Stimulated activated naive CD8-positive, alpha-beta T cell treated with anti-CD3 and anti-CD28 coated beads, Interleukin-15, amount 100 ng/mL, for 72 hours (primary cell): ENCODE measurements at regions not wholly inside any gene's neighbourhood (a gene's known extent, or its start where the extent isn't known, plus 50 kb on each side); places are given as distances from the start of the nearest gene placed in this dataset.

ENCODE experiments used
- ATAC-seq: fragments of 150-1000 bp; cut with Tn5 transposase; 2 replicates; pipeline ENCODE4 v1.10.0; 2021; ENCODE audit warnings: mild to moderate bottlenecking, moderate library complexity
- DNase-seq, 2 donors: peaks; one replicate each; pipeline ENCODE4 v3.0.0; 2021 to 2022
- H3K27ac Mint-ChIP-seq, 2 donors: one replicate each; pipeline ENCODE4 v1.8.0; 2022; ENCODE audit warnings: mild to moderate bottlenecking in 2 of 2, mixed read lengths in 2 of 2, moderate library complexity in 2 of 2
- H3K27me3 Mint-ChIP-seq: one replicate; pipeline ENCODE4 v1.8.0; 2022; ENCODE audit warnings: mixed read lengths
- H3K4me1 Mint-ChIP-seq: one replicate; pipeline ENCODE4 v1.8.0; 2022; ENCODE audit warnings: mild to moderate bottlenecking, mixed read lengths
- H3K4me3 Mint-ChIP-seq, 2 donors: one replicate each; pipeline ENCODE4 v1.8.0; 2022; ENCODE audit warnings: mild to moderate bottlenecking in 2 of 2, mixed read lengths in 2 of 2, moderate library complexity in 1 of 2
- H3K9me3 Mint-ChIP-seq, 2 donors: one replicate each; pipeline ENCODE4 v1.8.0; 2022; ENCODE audit warnings: mixed read lengths in 2 of 2

- no peak overlapping the region for H3K4me3 Mint-ChIP-seq
- no peak overlapping the region for H3K27ac Mint-ChIP-seq
- H3K4me1 Mint-ChIP-seq, result no peaks in the 10 kb centered on the region
- ATAC-seq (no peak), DNase-seq (no peak)
- H3K9me3 Mint-ChIP-seq, result no peaks in the 10 kb centered on the region
- H3K27me3 Mint-ChIP-seq, result no peaks in the 10 kb centered on the region
These were observed 149.9 kb upstream of the RASGRP1 start for GRCh38 chr15:38714309-38715072.

GRCh38 chr15:38720893-38721567, 156.4 kb upstream of the RASGRP1 start:
- Mint-ChIP-seq H3K27me3 (no peaks in the 10 kb centered on the region), H3K4me3 (no peak overlapping the region), H3K9me3 (no peaks in the 10 kb centered on the region), H3K27ac (no peak overlapping the region), H3K4me1 (no peaks in the 10 kb centered on the region)
- DNase-seq (no peak), ATAC-seq (no peak)

- Mint-ChIP-seq H3K9me3 (no peaks in the 10 kb centered on the region), H3K4me3 (no peak overlapping the region), H3K27ac (no peak overlapping the region), H3K27me3 (no peaks in the 10 kb centered on the region), H3K4me1 (no peaks in the 10 kb centered on the region)
- DNase-seq (no peak), ATAC-seq (no peak)
These were observed 156.9 kb upstream of the RASGRP1 start for GRCh38 chr15:38721568-38721945.

GRCh38 chr15:38722236-38722635, 157.6 kb upstream of the RASGRP1 start:
- no peak for DNase-seq
- Mint-ChIP-seq H3K27me3 (no peaks in the 10 kb centered on the region), H3K4me3 (no peak overlapping the region), H3K9me3 (no peaks in the 10 kb centered on the region), H3K27ac (peak overlapping the region in 1 of 2 donors; percentile 5), H3K4me1 (no peaks in the 10 kb centered on the region)
- ATAC-seq, result no peak

- no peak overlapping the region for H3K27ac Mint-ChIP-seq
- ATAC-seq, result no peak
- H3K9me3 Mint-ChIP-seq, result no peaks in the 10 kb centered on the region
- no peaks in the 10 kb centered on the region for H3K27me3 Mint-ChIP-seq
- H3K4me1 Mint-ChIP-seq, result no peaks in the 10 kb centered on the region
- H3K4me3 Mint-ChIP-seq, result no peak overlapping the region
- no peak for DNase-seq
These were observed 160.2 kb upstream of the RASGRP1 start for GRCh38 chr15:38724827-38725226.

- no peak for DNase-seq
- no peak overlapping the region for H3K4me3 Mint-ChIP-seq
- no peaks in the 10 kb centered on the region for H3K4me1 Mint-ChIP-seq
- H3K27me3 Mint-ChIP-seq, result no peaks in the 10 kb centered on the region
- no peaks in the 10 kb centered on the region for H3K9me3 Mint-ChIP-seq
- no peak overlapping the region for H3K27ac Mint-ChIP-seq
- ATAC-seq, result no peak
These were observed 161.6 kb upstream of the RASGRP1 start for GRCh38 chr15:38726187-38726586.

GRCh38 chr15:38733331-38733730, 168.7 kb upstream of the RASGRP1 start:
- ATAC-seq (no peak), DNase-seq (no peak)
- H3K4me1 Mint-ChIP-seq, result no peaks in the 10 kb centered on the region
- peaks cover 14% of the 10 kb centered on the region for H3K27me3 Mint-ChIP-seq
- no peak overlapping the region for H3K4me3 Mint-ChIP-seq
- H3K27ac Mint-ChIP-seq, result no peak overlapping the region
- no peaks in the 10 kb centered on the region for H3K9me3 Mint-ChIP-seq

GRCh38 chr15:38740206-38740605, 175.6 kb upstream of the RASGRP1 start:
- no peak overlapping the region for H3K27ac Mint-ChIP-seq
- no peaks in the 10 kb centered on the region for H3K9me3 Mint-ChIP-seq

GRCh38 chr15:38743147-38743546, 178.5 kb upstream of the RASGRP1 start:
- ATAC-seq, result no peak
- Mint-ChIP-seq H3K27ac (no peak overlapping the region), H3K9me3 (no peaks in the 10 kb centered on the region), H3K4me1 (no peaks in the 10 kb centered on the region), H3K27me3 (peaks cover 37% of the 10 kb centered on the region), H3K4me3 (no peak overlapping the region)
- DNase-seq, result no peak

More at GRCh38 chr15:38740206-38740605, 175.6 kb upstream of the RASGRP1 start:
- Mint-ChIP-seq H3K4me1 (no peaks in the 10 kb centered on the region), H3K4me3 (no peak overlapping the region), H3K27me3 (peaks cover 38% of the 10 kb centered on the region)
- DNase-seq (no peak), ATAC-seq (no peak)

- Mint-ChIP-seq H3K27ac (no peak overlapping the region), H3K9me3 (no peaks in the 10 kb centered on the region), H3K27me3 (peaks cover 33% of the 10 kb centered on the region), H3K4me1 (no peaks in the 10 kb centered on the region), H3K4me3 (no peak overlapping the region)
- ATAC-seq (no peak), DNase-seq (no peak)
These were observed 180.5 kb upstream of the RASGRP1 start for GRCh38 chr15:38745126-38745525.

GRCh38 chr15:38745626-38746025, 181.0 kb upstream of the RASGRP1 start:
- H3K27me3 Mint-ChIP-seq, result peaks cover 32% of the 10 kb centered on the region
- DNase-seq (no peak), ATAC-seq (no peak)
- no peak overlapping the region for H3K27ac Mint-ChIP-seq
- no peaks in the 10 kb centered on the region for H3K4me1 Mint-ChIP-seq
- H3K9me3 Mint-ChIP-seq, result no peaks in the 10 kb centered on the region
- no peak overlapping the region for H3K4me3 Mint-ChIP-seq

GRCh38 chr15:38746211-38746610, 181.6 kb upstream of the RASGRP1 start:
- no peaks in the 10 kb centered on the region for H3K9me3 Mint-ChIP-seq

GRCh38 chr15:38748710-38749109, 184.1 kb upstream of the RASGRP1 start:
- ATAC-seq, result no peak
- DNase-seq, result no peak
- Mint-ChIP-seq H3K9me3 (no peaks in the 10 kb centered on the region), H3K4me1 (no peaks in the 10 kb centered on the region), H3K27me3 (peaks cover 49% of the 10 kb centered on the region), H3K4me3 (no peak overlapping the region), H3K27ac (no peak overlapping the region)

More at GRCh38 chr15:38746211-38746610, 181.6 kb upstream of the RASGRP1 start:
- Mint-ChIP-seq H3K27me3 (peaks cover 38% of the 10 kb centered on the region), H3K27ac (no peak overlapping the region), H3K4me3 (no peak overlapping the region), H3K4me1 (no peaks in the 10 kb centered on the region)
- no peak for DNase-seq
- no peak for ATAC-seq

GRCh38 chr15:38750786-38751185, 186.2 kb upstream of the RASGRP1 start:
- DNase-seq, result no peak
- Mint-ChIP-seq H3K27me3 (peaks cover 50% of the 10 kb centered on the region), H3K9me3 (no peaks in the 10 kb centered on the region), H3K4me3 (no peak overlapping the region), H3K4me1 (no peaks in the 10 kb centered on the region), H3K27ac (no peak overlapping the region)
- no peak for ATAC-seq

- Mint-ChIP-seq H3K27me3 (peaks cover 57% of the 10 kb centered on the region), H3K4me1 (no peaks in the 10 kb centered on the region), H3K4me3 (no peak overlapping the region), H3K27ac (no peak overlapping the region), H3K9me3 (no peaks in the 10 kb centered on the region)
- ATAC-seq (no peak), DNase-seq (no peak)
These were observed 191.1 kb upstream of the RASGRP1 start for GRCh38 chr15:38755718-38756117.

GRCh38 chr15:38756441-38756840, 191.8 kb upstream of the RASGRP1 start:
- no peak overlapping the region for H3K27ac Mint-ChIP-seq
- H3K4me1 Mint-ChIP-seq, result no peaks in the 10 kb centered on the region
- H3K27me3 Mint-ChIP-seq, result peaks cover 50% of the 10 kb centered on the region
- DNase-seq (no peak), ATAC-seq (no peak)
- H3K4me3 Mint-ChIP-seq, result no peak overlapping the region
- no peaks in the 10 kb centered on the region for H3K9me3 Mint-ChIP-seq
